ENCODE measurements at regions not wholly inside any gene's neighbourhood (a gene's known extent, or its start where the extent isn't known, plus 50 kb on each side); places are given as distances from the start of the nearest gene placed in this dataset.
A peak's percentile ranks its signal among the peaks of the same experiment; 100 is the strongest.

- no peak for DNase-seq (ENCODE audit: low read depth)
- no peak for TF ChIP-seq CTCF (conservative IDR thresholded peaks at IDR 0.05; ENCODE audit: low read length)
- H3K4me3 ChIP-seq (ENCODE audit: low read length), result no peak overlapping the region
Observed at GRCh38 chr5:82820188-82820587, 257.0 kb downstream of the TMEM167A start.

- H3K4me3 ChIP-seq (ENCODE audit: low read length), result no peak overlapping the region
- DNase-seq (ENCODE audit: low read depth), result no peak
- TF ChIP-seq CTCF (conservative IDR thresholded peaks at IDR 0.05; ENCODE audit: low read length), result no peak
Observed at GRCh38 chr5:82817897-82818676, 259.1 kb downstream of the TMEM167A start.

DNA sequence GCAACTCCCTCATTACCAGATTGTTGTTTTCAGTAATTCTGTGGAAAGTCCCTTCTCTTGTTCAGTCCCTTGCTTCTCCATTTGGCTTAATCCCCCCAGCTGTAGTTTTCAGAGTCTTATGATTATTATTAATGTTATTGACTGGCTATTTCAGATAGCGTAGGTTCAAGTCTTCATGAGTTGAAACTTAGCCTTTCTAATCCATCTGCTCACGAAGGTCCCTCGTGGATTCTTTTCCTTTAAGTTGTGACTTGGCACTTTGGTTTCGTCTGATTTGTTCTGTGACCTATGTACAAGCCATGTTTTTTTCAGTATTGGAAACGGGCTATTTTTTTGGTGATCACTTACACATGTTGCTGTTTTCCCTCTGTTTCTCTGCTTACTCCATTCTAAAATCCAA, 260.3 kb downstream of the TMEM167A start:
- no peak for TF ChIP-seq CTCF (conservative IDR thresholded peaks at IDR 0.05; ENCODE audit: low read length)
- no peak for DNase-seq (ENCODE audit: low read depth)
- no peak overlapping the region for H3K4me3 ChIP-seq (ENCODE audit: low read length)

GRCh38 chr5:82815871-82816270, 261.3 kb downstream of the TMEM167A start:
- TF ChIP-seq CTCF (conservative IDR thresholded peaks at IDR 0.05; ENCODE audit: low read length), result no peak
- no peak for DNase-seq (ENCODE audit: low read depth)

DNA sequence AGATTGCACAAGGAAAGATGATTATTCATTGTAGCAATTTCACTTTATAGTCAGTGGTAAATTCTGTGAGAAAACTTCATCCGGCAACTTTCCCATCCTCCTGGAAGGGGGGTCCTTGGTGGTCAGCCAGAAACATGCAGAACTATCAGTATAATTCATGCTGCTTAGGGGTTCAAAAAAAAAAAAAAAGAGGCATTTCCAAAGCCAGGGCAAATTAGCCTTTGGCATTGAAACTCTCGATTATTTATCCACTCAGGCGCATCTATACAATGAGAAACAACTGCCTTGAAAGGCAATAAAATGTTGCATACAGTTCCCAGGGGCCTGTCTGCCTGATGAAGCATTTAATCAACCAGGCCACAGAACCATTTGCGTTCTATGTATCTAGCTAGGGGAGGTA, 263.3 kb downstream of the TMEM167A start:
- H3K4me3 ChIP-seq (ENCODE audit: low read length), result no peak overlapping the region
- no peak for DNase-seq (ENCODE audit: low read depth)
- no peak for TF ChIP-seq CTCF (conservative IDR thresholded peaks at IDR 0.05; ENCODE audit: low read length)

More at GRCh38 chr5:82815871-82816270, 261.3 kb downstream of the TMEM167A start:
- H3K4me3 ChIP-seq (ENCODE audit: low read length), result no peak overlapping the region

DNA sequence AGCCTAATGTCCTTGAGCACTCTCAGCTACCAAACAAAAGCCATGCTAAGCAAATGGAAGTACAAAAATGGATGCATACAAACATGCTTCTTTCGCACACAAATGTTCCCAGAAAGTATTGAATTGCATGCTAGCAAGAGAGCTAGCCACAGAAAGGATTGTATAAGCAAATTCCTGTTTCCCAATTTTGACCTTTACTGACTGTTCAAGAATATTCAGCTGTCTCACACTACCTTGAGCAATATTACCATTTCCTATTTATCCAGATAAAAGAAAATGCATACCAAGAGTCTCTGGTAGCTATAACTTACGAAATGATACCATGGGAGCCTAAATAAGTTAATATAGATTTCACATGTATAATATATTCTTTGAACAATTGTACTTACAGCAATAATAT, 264.6 kb downstream of the TMEM167A start:
- no peak overlapping the region for H3K4me3 ChIP-seq (ENCODE audit: low read length)
- no peak for TF ChIP-seq CTCF (conservative IDR thresholded peaks at IDR 0.05; ENCODE audit: low read length)

DNA sequence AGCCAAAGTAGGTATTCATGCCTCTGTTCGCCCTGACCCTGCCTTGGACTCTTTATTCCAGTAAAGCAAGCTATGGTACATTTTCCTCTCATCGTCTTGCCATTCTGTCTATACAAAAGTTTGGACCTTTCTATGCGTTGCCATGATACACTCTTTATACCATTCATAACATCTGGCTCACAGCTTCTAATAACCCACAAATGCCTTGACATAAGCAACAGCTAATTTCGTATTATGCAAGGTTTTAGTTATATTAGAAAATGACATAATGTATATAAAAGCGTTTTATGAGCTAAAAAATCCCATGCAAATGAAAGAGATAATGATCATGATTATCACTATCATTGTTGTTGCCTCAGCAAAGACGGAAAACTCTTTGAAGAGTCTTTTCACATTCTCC, 265.7 kb downstream of the TMEM167A start:
- DNase-seq (ENCODE audit: low read depth), result no peak
- no peak overlapping the region for H3K4me3 ChIP-seq (ENCODE audit: low read length)
- TF ChIP-seq CTCF (conservative IDR thresholded peaks at IDR 0.05; ENCODE audit: low read length), result no peak

More for the DNA sequence above, 264.6 kb downstream of the TMEM167A start:
- peak; percentile 15 for DNase-seq (ENCODE audit: low read depth)

Measured in AG10803 (cell line).